ENCODE measurements at regions not wholly inside any gene's neighbourhood (a gene's known extent, or its start where the extent isn't known, plus 50 kb on each side); places are given as distances from the start of the nearest gene placed in this dataset.
"Not testable (repeated sequence)": the region's sequence is repeated elsewhere in the genome, so short reads cannot be mapped to it uniquely, and the experiment has no call there.

- DNase-seq (ENCODE audit: low spot score in 2 of 2); H3K9me3 ChIP-seq; H3K4me1 ChIP-seq; H3K4me3 ChIP-seq; H3K27me3 ChIP-seq (ENCODE audit: low read depth); in situ Hi-C loops (cut with MboI; ENCODE audit: low sequenced_read_pairs); H3K36me3 ChIP-seq (replicated peaks): not testable (repeated sequence)
Observed at GRCh38 chr5:67850906-67851305, 364.6 kb upstream of the PIK3R1 start.

- Histone ChIP-seq H3K36me3 (replicated peaks) (no peaks in the 10 kb centered on the region), H3K4me3 (no peak overlapping the region), H3K27me3 (ENCODE audit: low read depth) (no peaks in the 10 kb centered on the region), H3K9me3 (no peaks in the 10 kb centered on the region), H3K4me1 (no peaks in the 10 kb centered on the region)
- in situ Hi-C loops (cut with MboI; ENCODE audit: low sequenced_read_pairs), result no loop called here
- DNase-seq (ENCODE audit: low spot score in 2 of 2), result no peak
Observed at GRCh38 chr5:67844924-67845323, 370.6 kb upstream of the PIK3R1 start.

GRCh38 chr5:67842806-67843205, 372.8 kb upstream of the PIK3R1 start:
- in situ Hi-C loops (cut with MboI; ENCODE audit: low sequenced_read_pairs), result no loop called here
- no peaks in the 10 kb centered on the region for H3K9me3 ChIP-seq
- DNase-seq (ENCODE audit: low spot score in 2 of 2), result no peak
- no peaks in the 10 kb centered on the region for H3K36me3 ChIP-seq (replicated peaks)
- no peak overlapping the region for H3K4me3 ChIP-seq
- no peaks in the 10 kb centered on the region for H3K27me3 ChIP-seq (ENCODE audit: low read depth)
- no peaks in the 10 kb centered on the region for H3K4me1 ChIP-seq

GRCh38 chr5:67837225-67837624, 378.3 kb upstream of the PIK3R1 start:
- not testable (repeated sequence) for H3K9me3 ChIP-seq; DNase-seq (ENCODE audit: low spot score in 2 of 2)

GRCh38 chr5:67836496-67836895, 379.1 kb upstream of the PIK3R1 start:
- in situ Hi-C loops (cut with MboI; ENCODE audit: low sequenced_read_pairs); H3K9me3 ChIP-seq; H3K4me1 ChIP-seq; H3K36me3 ChIP-seq (replicated peaks); H3K4me3 ChIP-seq; DNase-seq (ENCODE audit: low spot score in 2 of 2); H3K27me3 ChIP-seq (ENCODE audit: low read depth): not testable (repeated sequence)

More at GRCh38 chr5:67837225-67837624, 378.3 kb upstream of the PIK3R1 start:
- H3K4me3 ChIP-seq; H3K4me1 ChIP-seq; in situ Hi-C loops (cut with MboI; ENCODE audit: low sequenced_read_pairs); H3K27me3 ChIP-seq (ENCODE audit: low read depth); H3K36me3 ChIP-seq (replicated peaks): not testable (repeated sequence)

GRCh38 chr5:67831048-67831447, 384.5 kb upstream of the PIK3R1 start:
- no peak overlapping the region for H3K4me3 ChIP-seq
- H3K9me3 ChIP-seq, result no peaks in the 10 kb centered on the region
- no peaks in the 10 kb centered on the region for H3K27me3 ChIP-seq (ENCODE audit: low read depth)
- no peak for DNase-seq (ENCODE audit: low spot score in 2 of 2)
- H3K4me1 ChIP-seq, result no peaks in the 10 kb centered on the region
- in situ Hi-C loops (cut with MboI; ENCODE audit: low sequenced_read_pairs), result no loop called here
- H3K36me3 ChIP-seq (replicated peaks), result no peaks in the 10 kb centered on the region

GRCh38 chr5:67827541-67827940, 388.0 kb upstream of the PIK3R1 start:
- no peak overlapping the region for H3K4me3 ChIP-seq
- no peak for DNase-seq (ENCODE audit: low spot score in 2 of 2)
- no peaks in the 10 kb centered on the region for H3K27me3 ChIP-seq (ENCODE audit: low read depth)
- H3K9me3 ChIP-seq, result no peaks in the 10 kb centered on the region
- in situ Hi-C loops (cut with MboI; ENCODE audit: low sequenced_read_pairs), result no loop called here
- no peaks in the 10 kb centered on the region for H3K36me3 ChIP-seq (replicated peaks)
- H3K4me1 ChIP-seq, result no peaks in the 10 kb centered on the region

- in situ Hi-C loops (cut with MboI; ENCODE audit: low sequenced_read_pairs), result no loop called here
Observed at GRCh38 chr5:67824852-67825251, 390.7 kb upstream of the PIK3R1 start.

GRCh38 chr5:67817652-67818051, 397.9 kb upstream of the PIK3R1 start:
- in situ Hi-C loops (cut with MboI; ENCODE audit: low sequenced_read_pairs), result no loop called here
- Histone ChIP-seq H3K36me3 (replicated peaks) (no peaks in the 10 kb centered on the region), H3K4me3 (no peak overlapping the region), H3K9me3 (no peaks in the 10 kb centered on the region), H3K4me1 (no peaks in the 10 kb centered on the region), H3K27me3 (ENCODE audit: low read depth) (no peaks in the 10 kb centered on the region)
- no peak for DNase-seq (ENCODE audit: low spot score in 2 of 2)

More at GRCh38 chr5:67824852-67825251, 390.7 kb upstream of the PIK3R1 start:
- no peaks in the 10 kb centered on the region for H3K9me3 ChIP-seq
- H3K36me3 ChIP-seq (replicated peaks), result no peaks in the 10 kb centered on the region
- no peaks in the 10 kb centered on the region for H3K27me3 ChIP-seq (ENCODE audit: low read depth)
- H3K4me1 ChIP-seq, result no peaks in the 10 kb centered on the region
- DNase-seq (ENCODE audit: low spot score in 2 of 2), result no peak
- no peak overlapping the region for H3K4me3 ChIP-seq

GRCh38 chr5:67816456-67816855, 399.1 kb upstream of the PIK3R1 start:
- H3K9me3 ChIP-seq, result no peaks in the 10 kb centered on the region
- DNase-seq (ENCODE audit: low spot score in 2 of 2), result no peak
- H3K27me3 ChIP-seq (ENCODE audit: low read depth), result no peaks in the 10 kb centered on the region
- H3K4me1 ChIP-seq, result no peaks in the 10 kb centered on the region
- in situ Hi-C loops (cut with MboI; ENCODE audit: low sequenced_read_pairs), result no loop called here
- no peaks in the 10 kb centered on the region for H3K36me3 ChIP-seq (replicated peaks)
- H3K4me3 ChIP-seq, result no peak overlapping the region

- Histone ChIP-seq H3K4me1 (no peaks in the 10 kb centered on the region), H3K27me3 (ENCODE audit: low read depth) (no peaks in the 10 kb centered on the region), H3K4me3 (no peak overlapping the region), H3K36me3 (replicated peaks) (no peaks in the 10 kb centered on the region), H3K9me3 (no peaks in the 10 kb centered on the region)
- DNase-seq (ENCODE audit: low spot score in 2 of 2), result no peak
- in situ Hi-C loops (cut with MboI; ENCODE audit: low sequenced_read_pairs), result no loop called here
Observed at GRCh38 chr5:67815455-67816391, 399.8 kb upstream of the PIK3R1 start.

- in situ Hi-C loops (cut with MboI; ENCODE audit: low sequenced_read_pairs), result no loop called here
- Histone ChIP-seq H3K4me1 (no peaks in the 10 kb centered on the region), H3K9me3 (no peaks in the 10 kb centered on the region), H3K4me3 (no peak overlapping the region), H3K36me3 (replicated peaks) (no peaks in the 10 kb centered on the region), H3K27me3 (ENCODE audit: low read depth) (no peaks in the 10 kb centered on the region)
- DNase-seq (ENCODE audit: low spot score in 2 of 2), result no peak
Observed at GRCh38 chr5:67814569-67815311, 400.8 kb upstream of the PIK3R1 start.

- DNase-seq (ENCODE audit: low spot score in 2 of 2), result no peak
- H3K36me3 ChIP-seq (replicated peaks), result no peaks in the 10 kb centered on the region
- no peak overlapping the region for H3K4me3 ChIP-seq
- H3K9me3 ChIP-seq, result no peaks in the 10 kb centered on the region
- no peaks in the 10 kb centered on the region for H3K27me3 ChIP-seq (ENCODE audit: low read depth)
- in situ Hi-C loops (cut with MboI; ENCODE audit: low sequenced_read_pairs), result no loop called here
- no peaks in the 10 kb centered on the region for H3K4me1 ChIP-seq
Observed at GRCh38 chr5:67813877-67814539, 401.5 kb upstream of the PIK3R1 start.

GRCh38 chr5:67809589-67809988, 406.0 kb upstream of the PIK3R1 start:
- Histone ChIP-seq H3K36me3 (replicated peaks) (no peaks in the 10 kb centered on the region), H3K4me1 (no peaks in the 10 kb centered on the region), H3K27me3 (ENCODE audit: low read depth) (no peaks in the 10 kb centered on the region), H3K9me3 (no peaks in the 10 kb centered on the region), H3K4me3 (no peak overlapping the region)
- DNase-seq (ENCODE audit: low spot score in 2 of 2), result no peak
- in situ Hi-C loops (cut with MboI; ENCODE audit: low sequenced_read_pairs), result no loop called here

Data from HAP-1 (cell line).